H1 (cell line): ENCODE measurements at regions not wholly inside any gene's neighbourhood (a gene's known extent, or its start where the extent isn't known, plus 50 kb on each side); places are given as distances from the start of the nearest gene placed in this dataset.

Source experiments
- CTCF ChIA-PET: fragments of 300-600 bp; sonication (Branson Sonifier 250); formaldehyde crosslinking; loops from one replicate; lab custom pipeline; 2021; ENCODE audit not compliant: partially characterized antibody; lab: Charles Lee
- POLR2A ChIA-PET: fragments of 300-600 bp; sonication (Branson Sonifier 250); formaldehyde crosslinking; loops from one replicate; lab custom pipeline; 2021; ENCODE audit warnings: inconsistent platforms; ENCODE audit not compliant: partially characterized antibody; lab: Charles Lee
- DNase-seq, 2 experiments: peaks; one replicate each; pipeline versions ENCODE4 v3.0.0 to v3.0.0-alpha.2; 2010 to 2022; ENCODE audit warnings: low spot score in 2 of 2, low read depth in 1 of 2, mixed read lengths in 1 of 2
- FAIRE-seq: peaks from 2 replicates; lab custom pipeline; 2011; peaks lifted over from hg19 to GRCh38; lab: Jason Lieb, UNC
- H2AFZ ChIP-seq: 2 replicates; pipeline ENCODE4 v1.8.1; 2012; ENCODE audit warnings: low read length, inconsistent platforms
- H2AK5ac ChIP-seq: 2 replicates; pipeline ENCODE4 v1.6.1; 2013; ENCODE audit warnings: low read depth, low read length
- H2BK120ac ChIP-seq: replicated peaks from 2 replicates; pipeline ENCODE3; 2013; ENCODE audit warnings: low read depth, low read length, inconsistent platforms
- H2BK12ac ChIP-seq: 2 replicates; pipeline ENCODE4 v1.6.1; 2013; ENCODE audit warnings: low read depth, low read length
- H2BK15ac ChIP-seq: 2 replicates; pipeline ENCODE4 v1.6.1; 2013; ENCODE audit warnings: low read length
- H2BK20ac ChIP-seq: 2 replicates; pipeline ENCODE4 v1.6.1; 2013; ENCODE audit warnings: low read length
- H2BK5ac ChIP-seq: 2 replicates; pipeline ENCODE4 v1.6.1; 2013; ENCODE audit warnings: low read depth, low read length
- H3K14ac ChIP-seq: 2 replicates; pipeline ENCODE4 v1.6.1; 2013; ENCODE audit warnings: inconsistent platforms; ENCODE audit not compliant: insufficient read length
- H3K18ac ChIP-seq: 2 replicates; pipeline ENCODE4 v1.6.1; 2013; ENCODE audit warnings: low read length; ENCODE audit errors: extremely low read depth
- H3K23ac ChIP-seq: 2 replicates; pipeline ENCODE4 v1.6.1; 2013; ENCODE audit warnings: inconsistent platforms; ENCODE audit not compliant: insufficient read length
- H3K23me2 ChIP-seq: 2 replicates; pipeline ENCODE4 v1.6.1; 2013; ENCODE audit warnings: low read depth, low read length
- H3K27ac ChIP-seq: 2 replicates; pipeline ENCODE4 v1.6.1; 2011; ENCODE audit warnings: low read depth, low read length, inconsistent platforms
- H3K27me3 ChIP-seq, 4 experiments: replicated peaks in 1 of 4; 1 replicate in 1 of 4; 2 replicates in 3 of 4; pipeline versions ENCODE4 v1.6.1 to v1.8.1; 2011 to 2013; ENCODE audit warnings: low read length in 3 of 4, mild to moderate bottlenecking in 3 of 4, inconsistent platforms in 2 of 4, mixed read lengths in 2 of 4, moderate library complexity in 1 of 4; ENCODE audit not compliant: control insufficient read depth in 3 of 4, insufficient read depth in 3 of 4; ENCODE audit errors: extremely low read depth in 1 of 4
- H3K36me3 ChIP-seq, 4 experiments: 2 replicates each; pipeline versions ENCODE4 v1.6.1 to v1.8.1; 2011 to 2013; ENCODE audit warnings: mild to moderate bottlenecking in 4 of 4, low read length in 3 of 4, moderate library complexity in 2 of 4, control low read depth in 1 of 4, inconsistent platforms in 1 of 4; ENCODE audit not compliant: insufficient read depth in 4 of 4, control insufficient read depth in 2 of 4
- H3K4ac ChIP-seq: replicated peaks from 2 replicates; pipeline ENCODE3; 2013; ENCODE audit warnings: low read length, low read depth, mixed read lengths, inconsistent platforms; ENCODE audit not compliant: insufficient read length
- H3K4me1 ChIP-seq, 4 experiments: replicated peaks in 1 of 4; 1 replicate in 1 of 4; 2 replicates in 3 of 4; pipeline versions ENCODE4 v1.6.1 to v1.8.1; 2011 to 2013; ENCODE audit warnings: low read length in 3 of 4, inconsistent platforms in 2 of 4, mixed read lengths in 1 of 4; ENCODE audit not compliant: insufficient read depth in 4 of 4, control insufficient read depth in 3 of 4
- H3K4me2 ChIP-seq, 2 experiments: 2 replicates each; pipeline versions ENCODE4 v1.6.1 to v1.8.1; 2011 to 2013; ENCODE audit warnings: low read depth in 2 of 2, low read length in 2 of 2, control low read depth in 1 of 2, inconsistent platforms in 1 of 2, mild to moderate bottlenecking in 1 of 2; ENCODE audit not compliant: insufficient read depth in 1 of 2
- H3K4me3 ChIP-seq, 4 experiments: fragments of 200-600, 300-600 bp in 1 of 4; sonication (generic), shearing (Covaris generic), sonication (Bioruptor Twin) in 1 of 4; 2 replicates each; pipeline versions ENCODE4 v1.5.1 to v1.8.1; 2011 to 2016; ENCODE audit warnings: low read length in 4 of 4, low read depth in 3 of 4, control low read depth in 2 of 4, inconsistent platforms in 2 of 4, mild to moderate bottlenecking in 2 of 4, mixed read lengths in 1 of 4, moderate library complexity in 1 of 4; ENCODE audit not compliant: insufficient read depth in 2 of 4; ENCODE audit errors: extremely low read depth in 1 of 4
- H3K56ac ChIP-seq: replicated peaks from 2 replicates; pipeline ENCODE3; 2013; ENCODE audit warnings: low read depth, mild to moderate bottlenecking, mixed read lengths, low read length, inconsistent platforms; ENCODE audit not compliant: insufficient read length
- H3K79me1 ChIP-seq: 2 replicates; pipeline ENCODE4 v1.6.1; 2013; ENCODE audit warnings: low read depth, low read length, control low read depth
- H3K79me2 ChIP-seq, 2 experiments: 2 replicates each; pipeline versions ENCODE4 v1.6.1 to v1.8.1; 2012 to 2013; ENCODE audit warnings: low read length in 2 of 2, mild to moderate bottlenecking in 2 of 2, inconsistent platforms in 1 of 2; ENCODE audit not compliant: insufficient read depth in 2 of 2, control insufficient read depth in 1 of 2
- H3K9ac ChIP-seq, 4 experiments: replicated peaks in 1 of 4; 1 replicate in 1 of 4; 2 replicates in 3 of 4; pipeline versions ENCODE4 v1.6.1 to v1.8.1; 2011 to 2013; ENCODE audit warnings: low read depth in 3 of 4, low read length in 3 of 4, control low read depth in 2 of 4, mild to moderate bottlenecking in 2 of 4, moderate library complexity in 2 of 4, inconsistent platforms in 1 of 4; ENCODE audit errors: extremely low read depth in 1 of 4
- H3K9me3 ChIP-seq, 2 experiments: 2 replicates each; pipeline versions ENCODE4 v1.6.1 to v1.8.1; 2012 to 2013; ENCODE audit warnings: mild to moderate bottlenecking in 2 of 2, moderate library complexity in 2 of 2, control low read depth in 1 of 2, inconsistent platforms in 1 of 2, low read depth in 1 of 2, low read length in 1 of 2, mixed read lengths in 1 of 2; ENCODE audit not compliant: insufficient read depth in 2 of 2
- H4K20me1 ChIP-seq, 2 experiments: replicated peaks in 1 of 2; 2 replicates each; pipeline versions ENCODE3 to v1.8.1; 2011 to 2013; ENCODE audit warnings: inconsistent platforms in 2 of 2, low read length in 2 of 2, mild to moderate bottlenecking in 1 of 2; ENCODE audit not compliant: insufficient read depth in 2 of 2, control insufficient read depth in 1 of 2
- H4K5ac ChIP-seq: 2 replicates; pipeline ENCODE4 v1.6.1; 2013; ENCODE audit warnings: low read length, low read depth, mixed read lengths, inconsistent platforms; ENCODE audit not compliant: insufficient read length
- H4K8ac ChIP-seq: 2 replicates; pipeline ENCODE4 v1.8.0; 2013; ENCODE audit warnings: mild to moderate bottlenecking, moderate library complexity, low read length, inconsistent platforms; ENCODE audit not compliant: insufficient read depth; ENCODE audit errors: extremely low read depth
- H4K91ac ChIP-seq: replicated peaks from 2 replicates; pipeline ENCODE3; 2013; ENCODE audit warnings: low read length, mixed read lengths, inconsistent platforms; ENCODE audit not compliant: insufficient read length
- BRCA1 ChIP-seq: IDR thresholded peaks from 2 replicates; pipeline ENCODE4 v1.6.1; 2012; ENCODE audit warnings: low read depth, low read length, improper control_type of control experiment
- CBX5 ChIP-seq: fragments of 300-800, 300-1000 bp; sonication (generic); IDR thresholded peaks from 2 replicates; pipeline ENCODE4 v1.7.1; 2016; ENCODE audit warnings: antibody characterized with exemption, low read length, low read depth
- CHD1 ChIP-seq: IDR thresholded peaks from 2 replicates; pipeline ENCODE4 v1.6.1; 2012; ENCODE audit warnings: low read depth, low read length, improper control_type of control experiment
- CREB1 ChIP-seq: IDR thresholded peaks from 2 replicates; pipeline ENCODE4 v1.6.1; 2012; ENCODE audit warnings: inconsistent platforms
- EP300 ChIP-seq, 2 experiments: IDR thresholded peaks; 1 replicate in 1 of 2; 2 replicates in 1 of 2; pipeline ENCODE4 v1.6.1; 2011 to 2012; ENCODE audit warnings: low read depth in 2 of 2, low read length in 2 of 2, mild to moderate bottlenecking in 2 of 2, borderline replicate concordance in 1 of 2, inconsistent platforms in 1 of 2, moderate library complexity in 1 of 2
- NRF1 ChIP-seq: IDR thresholded peaks from 2 replicates; pipeline ENCODE4 v1.6.1; 2011; ENCODE audit warnings: mild to moderate bottlenecking, low read depth, low read length, improper control_type of control experiment
- RAD21 ChIP-seq, 2 experiments: IDR thresholded peaks in 1 of 2; conservative IDR thresholded peaks in 1 of 2; 2 replicates each; pipeline ENCODE4 v1.6.1; 2011; ENCODE audit warnings: low read depth in 2 of 2, low read length in 2 of 2, improper control_type of control experiment in 1 of 2, inconsistent platforms in 1 of 2, mild to moderate bottlenecking in 1 of 2, moderate library complexity in 1 of 2
- RBBP5 ChIP-seq: IDR thresholded peaks from 2 replicates; pipeline ENCODE4 v1.7.1; 2012; ENCODE audit warnings: low read depth, mild to moderate bottlenecking, inconsistent platforms, low read length, moderate library complexity, borderline replicate concordance
- RXRA ChIP-seq: IDR thresholded peaks from 2 replicates; pipeline ENCODE4 v1.6.1; 2011; ENCODE audit warnings: low read depth, mild to moderate bottlenecking, low read length, moderate library complexity; ENCODE audit not compliant: insufficient read depth
- SIN3A ChIP-seq, 2 experiments: IDR thresholded peaks in 1 of 2; conservative IDR thresholded peaks in 1 of 2; 2 replicates each; pipeline ENCODE4 v1.6.1; 2011 to 2012; ENCODE audit warnings: low read length in 2 of 2, improper control_type of control experiment in 1 of 2, low read depth in 1 of 2, mild to moderate bottlenecking in 1 of 2
- TCF12 ChIP-seq: IDR thresholded peaks from 2 replicates; pipeline ENCODE4 v1.6.1; 2011; ENCODE audit warnings: low read depth, mild to moderate bottlenecking, low read length
- WGBS, 2 experiments: shearing (Covaris generic) in 1 of 2; methylation state at CpG; one replicate each; pipeline versions ENCODE4 v1.1.6 to v1.1.7; 2013 to 2015; ENCODE audit warnings: low lambda C conversion rate in 2 of 2, mixed read lengths in 2 of 2, inconsistent platforms in 1 of 2, low coverage in 1 of 2, missing lambda C conversion rate in 1 of 2; ENCODE audit not compliant: insufficient replicate concordance in 2 of 2, insufficient coverage in 1 of 2, insufficient read length in 1 of 2; ENCODE audit errors: extremely low coverage in 1 of 2, missing lambda C conversion rate in 1 of 2; 5-methylcytosine and 5-hydroxymethylcytosine counted together

DNA sequence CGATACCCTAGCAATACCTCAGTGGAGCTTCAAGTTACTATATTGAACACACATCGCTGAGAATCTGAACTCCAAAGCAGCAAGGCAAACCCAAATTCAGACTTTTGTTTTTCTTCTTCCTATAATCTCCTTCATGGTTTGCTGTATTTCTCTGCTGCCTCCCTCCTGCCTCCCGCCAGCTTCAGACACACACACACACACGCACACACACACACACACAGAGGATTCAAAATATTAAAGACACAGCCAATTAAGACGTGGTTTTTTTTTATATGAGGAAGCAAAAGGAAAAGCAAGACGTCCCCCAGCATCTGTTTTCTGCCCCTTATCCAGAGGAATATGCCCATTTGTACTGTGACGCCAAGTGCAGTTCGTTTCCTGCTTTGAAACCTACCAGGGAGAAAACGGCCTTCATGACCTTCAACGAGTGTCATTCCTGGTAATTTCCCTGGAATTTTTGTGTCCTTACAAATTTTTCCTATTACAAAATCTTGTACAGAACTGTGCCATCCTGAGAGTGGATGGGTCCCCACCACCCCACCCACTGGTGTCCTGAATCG lies 547.9 kb upstream of the ID2 start:
- H3K23ac ChIP-seq = no peak overlapping the region
- no peaks in the 10 kb centered on the region for H4K20me1 ChIP-seq
- no peak overlapping the region for H4K91ac ChIP-seq
- no peak for FAIRE-seq
- H3K4me3 ChIP-seq = no peak overlapping the region
- no peaks in the 10 kb centered on the region for H3K27me3 ChIP-seq
- H2BK15ac ChIP-seq = no peak overlapping the region
- no peak overlapping the region for H3K9ac ChIP-seq
- no peak for TF ChIP-seq CHD1
- TF ChIP-seq EP300 (IDR thresholded peaks at IDR 0.05; ENCODE audit: borderline replicate concordance in 1 of 2, low read depth in 2 of 2, low read length in 2 of 2) = no peak
- no peak for TF ChIP-seq CBX5
- TF ChIP-seq RXRA = no peak
- no peak for TF ChIP-seq TCF12
- TF ChIP-seq RAD21 (IDR thresholded peaks at IDR 0.05 in 1 of 2, conservative IDR thresholded peaks at IDR 0.05 in 1 of 2; ENCODE audit: low read depth in 2 of 2, low read length in 2 of 2) = no peak
- TF ChIP-seq NRF1 = no peak
- TF ChIP-seq SIN3A (conservative IDR thresholded peaks at IDR 0.05 in 1 of 2, IDR thresholded peaks at IDR 0.05 in 1 of 2; ENCODE audit: low read depth in 1 of 2, low read length in 2 of 2) = no peak
- TF ChIP-seq CREB1 = no peak
- TF ChIP-seq BRCA1 = no peak
- no peak for TF ChIP-seq RBBP5
- H3K14ac ChIP-seq = no peak overlapping the region
- no peaks in the 10 kb centered on the region; a peak in 1 of 8 replicates for H3K36me3 ChIP-seq
- H2BK12ac ChIP-seq = no peak overlapping the region
- H2BK120ac ChIP-seq = no peak overlapping the region
- CTCF ChIA-PET = interaction anchor here (0.8 to 2.1 kb wide), 4 partner anchors 11 to 145 kb away, joined by 3 to 9 read pairs (median 3); no protein-coding TSS in a partner anchor
- no peak overlapping the region for H2AFZ ChIP-seq
- H3K4ac ChIP-seq = no peak overlapping the region
- 85% methylated on average over 11 of the region's 11 CpGs; no CpG with 5 or more reads in 1 of the 2 experiments for WGBS, 2 experiments
- H4K8ac ChIP-seq = no peak overlapping the region
- H3K79me1 ChIP-seq = no peaks in the 10 kb centered on the region
- H3K56ac ChIP-seq = no peak overlapping the region
- H3K4me1 ChIP-seq = no peaks in the 10 kb centered on the region
- no peak for DNase-seq
- no peak overlapping the region for H3K27ac ChIP-seq
- H3K23me2 ChIP-seq = no peaks in the 10 kb centered on the region; the same call in 1 of the 2 replicates
- H4K5ac ChIP-seq = no peak overlapping the region
- H3K9me3 ChIP-seq = no peaks in the 10 kb centered on the region
- H3K4me2 ChIP-seq = no peak overlapping the region
- no peak overlapping the region for H2BK5ac ChIP-seq
- 0 out of 2 replicates have a peak overlapping the region, but pooled peaks have one; percentile 46 for H2AK5ac ChIP-seq
- POLR2A ChIA-PET = no interaction called here
- no peaks in the 10 kb centered on the region for H3K79me2 ChIP-seq
- no peak overlapping the region for H2BK20ac ChIP-seq
- no peak overlapping the region for H3K18ac ChIP-seq
